ENCODE measurements at regions not wholly inside any gene's neighbourhood (a gene's known extent, or its start where the extent isn't known, plus 50 kb on each side); places are given as distances from the start of the nearest gene placed in this dataset.

- no peaks in the 10 kb centered on the region for H3K79me2 ChIP-seq (ENCODE audit: control insufficient read depth, insufficient read depth, low read length)
- no peaks in the 10 kb centered on the region for H3K4me1 ChIP-seq (replicated peaks in 1 of 2; ENCODE audit: control insufficient read depth in 2 of 2, insufficient read depth in 2 of 2, low read length in 2 of 2)
- BruUV-seq (replicated peaks), result no TSS peak
- intact Hi-C loops (cut with micrococcal nuclease), result no loop called here
- in situ Hi-C loops (cut with MboI), result loop anchor here (25.0 kb wide), 1 partner anchor 1773 kb away; no protein-coding TSS in a partner anchor
- no peak overlapping the region for H3K4me2 ChIP-seq (ENCODE audit: insufficient read depth, low read length)
- no peak for FAIRE-seq
- POLR2A ChIA-PET, result interaction anchor here (0.6 kb wide), 1 partner anchor 58 kb away, joined by 3 read pairs; no protein-coding TSS in a partner anchor
- H3K9ac ChIP-seq (ENCODE audit: insufficient read depth in 1 of 2, low read depth in 2 of 2, low read length in 2 of 2), result no peak overlapping the region
- WGBS (ENCODE audit: insufficient coverage, low coverage, missing lambda C conversion rate), result 0% methylated on average over 5 of the region's 5 CpGs
- H3K36me3 ChIP-seq (ENCODE audit: control insufficient read depth, insufficient read depth, low read length), result no peaks in the 10 kb centered on the region
- H3K27me3 ChIP-seq (ENCODE audit: control insufficient read depth in 2 of 2, insufficient read depth in 2 of 2, low read length in 2 of 2), result peaks cover 0 to 2% of the 10 kb centered on the region in 2 experiments; a peak in 3 of 5 replicates
- no peaks in the 10 kb centered on the region for H3K9me1 ChIP-seq (ENCODE audit: control insufficient read depth, insufficient read depth, low read length)
- H3K4me3 ChIP-seq, result no peak overlapping the region
- no peak overlapping the region for H3K27ac ChIP-seq (ENCODE audit: extremely low read depth, low read depth, low read length)
- no peaks in the 10 kb centered on the region for H3K9me3 ChIP-seq (replicated peaks; ENCODE audit: control insufficient read depth, insufficient read depth, low read depth, low read length)
- no peak for DNase-seq (ENCODE audit: extremely low read depth in 1 of 4, low spot score in 3 of 4)
- TF ChIP-seq RBM25 (IDR thresholded peaks at IDR 0.05; ENCODE audit: low read depth, low read length, severe bottlenecking), result peak; percentile 68
- no peak for TF ChIP-seq TEAD2 (tag; IDR thresholded peaks at IDR 0.05)
- no peaks in the 10 kb centered on the region for H4K20me1 ChIP-seq (replicated peaks; ENCODE audit: control insufficient read depth, insufficient read depth, low read length)
- no peak overlapping the region for H2AFZ ChIP-seq (ENCODE audit: low read depth, low read length)
- ATAC-seq, result no peak
- CTCF ChIA-PET (ENCODE audit: low intra/inter-chr PET ratio), result no interaction called here
Observed at GRCh38 chr12:115760231-115760630, 517.3 kb downstream of the MED13L start.

GRCh38 chr12:115758877-115759620 lies 518.4 kb downstream of the MED13L start:
- WGBS (ENCODE audit: insufficient coverage, low coverage, missing lambda C conversion rate), result 0% methylated on average over 9 of the region's 9 CpGs
- H3K9me3 ChIP-seq (replicated peaks; ENCODE audit: control insufficient read depth, insufficient read depth, low read depth, low read length), result no peaks in the 10 kb centered on the region
- H3K4me3 ChIP-seq, result no peak overlapping the region
- in situ Hi-C loops (cut with MboI) (loop anchor here (5.0 to 25.0 kb wide), 2 partner anchors 1097 to 1772 kb away; no protein-coding TSS in a partner anchor), intact Hi-C loops (cut with micrococcal nuclease) (loop anchor here (10.0 kb wide), 1 partner anchor 1774 kb away; no protein-coding TSS in a partner anchor)
- FAIRE-seq (no peak), DNase-seq (ENCODE audit: extremely low read depth in 1 of 4, low spot score in 3 of 4) (no peak), ATAC-seq (no peak)
- no TSS peak for BruUV-seq (replicated peaks)
- H3K79me2 ChIP-seq (ENCODE audit: control insufficient read depth, insufficient read depth, low read length), result no peaks in the 10 kb centered on the region
- H3K27me3 ChIP-seq (ENCODE audit: control insufficient read depth in 2 of 2, insufficient read depth in 2 of 2, low read length in 2 of 2), result peaks cover 0 to 2% of the 10 kb centered on the region in 2 experiments; a peak in 3 of 5 replicates
- no peak overlapping the region for H2AFZ ChIP-seq (ENCODE audit: low read depth, low read length)
- no peak overlapping the region for H3K4me2 ChIP-seq (ENCODE audit: insufficient read depth, low read length)
- no peak overlapping the region for H3K27ac ChIP-seq (ENCODE audit: extremely low read depth, low read depth, low read length)
- H4K20me1 ChIP-seq (replicated peaks; ENCODE audit: control insufficient read depth, insufficient read depth, low read length), result no peaks in the 10 kb centered on the region
- no peaks in the 10 kb centered on the region for H3K36me3 ChIP-seq (ENCODE audit: control insufficient read depth, insufficient read depth, low read length)
- no peaks in the 10 kb centered on the region for H3K4me1 ChIP-seq (replicated peaks in 1 of 2; ENCODE audit: control insufficient read depth in 2 of 2, insufficient read depth in 2 of 2, low read length in 2 of 2)
- ChIA-PET POLR2A (interaction anchor here (0.7 to 1.0 kb wide), 2 partner anchors 9 to 136 kb away, joined by 3 read pairs; no protein-coding TSS in a partner anchor), CTCF (ENCODE audit: low intra/inter-chr PET ratio) (no interaction called here)
- H3K9ac ChIP-seq (ENCODE audit: insufficient read depth in 1 of 2, low read depth in 2 of 2, low read length in 2 of 2), result no peak overlapping the region
- no peaks in the 10 kb centered on the region for H3K9me1 ChIP-seq (ENCODE audit: control insufficient read depth, insufficient read depth, low read length)
- TF ChIP-seq TRIM25 (IDR thresholded peaks at IDR 0.05; ENCODE audit: borderline replicate concordance) (no peak), NFIX (CRISPR knock-in tag; IDR thresholded peaks at IDR 0.05; ENCODE audit: low read depth) (no peak), TAF15 (IDR thresholded peaks at IDR 0.05; ENCODE audit: low read depth, low read length) (no peak), ZNF239 (CRISPR knock-in tag; IDR thresholded peaks at IDR 0.05) (no peak), JUND (IDR thresholded peaks at IDR 0.05; ENCODE audit: borderline replicate concordance, low read depth, low read length) (no peak), JUND (tag; IDR thresholded peaks at IDR 0.05; ENCODE audit: borderline replicate concordance, low read depth, low read length) (no peak), CTBP1 (IDR thresholded peaks at IDR 0.05; ENCODE audit: borderline replicate concordance) (no peak)

Data from K562 (cell line).